Left renal pelvis (tissue), 4 donors: ENCODE measurements at regions not wholly inside any gene's neighbourhood (a gene's known extent, or its start where the extent isn't known, plus 50 kb on each side); places are given as distances from the start of the nearest gene placed in this dataset.

ENCODE experiments used
- DNase-seq, 4 donors: peaks; one replicate each; pipeline ENCODE4 v3.0.0-alpha.2; 2013; ENCODE audit warnings: low read depth in 4 of 4, low spot score in 3 of 4

GRCh38 chr11:134882671-134883297 lies 470.7 kb upstream of the B3GAT1 start:
- no peak for DNase-seq

- no peak for DNase-seq
These were observed 470.1 kb upstream of the B3GAT1 start for GRCh38 chr11:134882141-134882540.

- no peak for DNase-seq
These were observed 468.7 kb upstream of the B3GAT1 start for GRCh38 chr11:134880788-134881187.

- DNase-seq, result no peak
These were observed 467.9 kb upstream of the B3GAT1 start for GRCh38 chr11:134879931-134880330.

- no peak for DNase-seq
These were observed 467.3 kb upstream of the B3GAT1 start for GRCh38 chr11:134879341-134879740.

GRCh38 chr11:134878785-134879184 lies 466.7 kb upstream of the B3GAT1 start:
- DNase-seq, result no peak

- DNase-seq, result no peak
These were observed 464.2 kb upstream of the B3GAT1 start for GRCh38 chr11:134876226-134876625.

- no peak for DNase-seq
These were observed 455.1 kb upstream of the B3GAT1 start for GRCh38 chr11:134866981-134867675.

- no peak for DNase-seq
These were observed 454.2 kb upstream of the B3GAT1 start for GRCh38 chr11:134866215-134866614.

- no peak for DNase-seq
These were observed 452.9 kb upstream of the B3GAT1 start for GRCh38 chr11:134864968-134865305.

- no peak for DNase-seq
These were observed 452.4 kb upstream of the B3GAT1 start for GRCh38 chr11:134864233-134864967.

- no peak for DNase-seq
These were observed 451.3 kb upstream of the B3GAT1 start for GRCh38 chr11:134863294-134863693.

GRCh38 chr11:134862587-134863195 lies 450.6 kb upstream of the B3GAT1 start:
- DNase-seq, result no peak

GRCh38 chr11:134862105-134862502 lies 450.1 kb upstream of the B3GAT1 start:
- DNase-seq, result no peak

- DNase-seq, result no peak
These were observed 449.6 kb upstream of the B3GAT1 start for GRCh38 chr11:134861490-134862104.

GRCh38 chr11:134858783-134859480 lies 446.9 kb upstream of the B3GAT1 start:
- DNase-seq, result no peak

- no peak for DNase-seq
These were observed 445.0 kb upstream of the B3GAT1 start for GRCh38 chr11:134857035-134857434.

GRCh38 chr11:134856056-134856971 lies 444.3 kb upstream of the B3GAT1 start:
- no peak for DNase-seq
